Mesodermal cell (in vitro differentiated cells): ENCODE measurements at regions not wholly inside any gene's neighbourhood (a gene's known extent, or its start where the extent isn't known, plus 50 kb on each side); places are given as distances from the start of the nearest gene placed in this dataset.

Experiments used
- H3K27ac ChIP-seq: 2 replicates; pipeline ENCODE4 v1.7.0; 2013; ENCODE audit warnings: mild to moderate bottlenecking, low read depth, low read length, moderate library complexity; ENCODE audit not compliant: severe bottlenecking
- H3K36me3 ChIP-seq: 2 replicates; pipeline ENCODE4 v1.7.1; 2013; ENCODE audit warnings: mild to moderate bottlenecking, low read length, moderate library complexity; ENCODE audit not compliant: control insufficient read depth, insufficient read depth
- H3K4me1 ChIP-seq: one replicate; pipeline ENCODE4 v1.7.1; 2013; ENCODE audit warnings: mild to moderate bottlenecking, low read length; ENCODE audit not compliant: insufficient read depth, control insufficient read depth, poor library complexity, severe bottlenecking
- H3K4me3 ChIP-seq: 2 replicates; pipeline ENCODE4 v1.7.0; 2013; ENCODE audit warnings: low read length, control low read depth, mild to moderate bottlenecking; ENCODE audit not compliant: insufficient read depth, poor library complexity, severe bottlenecking; ENCODE audit errors: extremely low read depth
- H3K9me3 ChIP-seq: 2 replicates; pipeline ENCODE4 v1.7.1; 2013; ENCODE audit warnings: mild to moderate bottlenecking, low read length, moderate library complexity; ENCODE audit not compliant: control insufficient read depth
- WGBS, 2 experiments: methylation state at CpG; one replicate each; pipeline ENCODE4 v1.1.5; 2013; ENCODE audit warnings: missing lambda C conversion rate in 2 of 2; ENCODE audit not compliant: insufficient coverage in 2 of 2; 5-methylcytosine and 5-hydroxymethylcytosine counted together

DNA sequence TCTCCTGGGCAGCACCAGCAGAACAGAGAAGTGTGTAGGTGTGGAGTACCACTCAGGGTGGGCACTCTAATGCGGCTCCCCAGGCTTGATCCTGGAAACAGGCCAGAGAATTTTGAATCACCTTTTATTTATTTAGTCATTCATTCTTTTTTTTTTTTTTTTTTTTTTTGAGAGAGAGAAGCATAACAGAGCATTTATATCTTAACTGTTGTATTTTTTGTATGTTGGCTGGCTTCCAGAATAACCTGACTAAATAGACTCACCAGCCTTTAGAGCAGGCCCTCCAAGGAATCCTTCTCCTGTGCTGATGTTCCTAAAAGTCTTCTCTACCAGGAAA, 153.4 kb downstream of the PIK3R1 start:
- Histone ChIP-seq H3K4me1 (no peaks in the 10 kb centered on the region), H3K9me3 (peaks cover 4% of the 10 kb centered on the region), H3K4me3 (no peak overlapping the region), H3K27ac (no peak overlapping the region), H3K36me3 (no peaks in the 10 kb centered on the region)
- WGBS, 2 experiments, result no CpG with 5 or more reads among the region's 1 CpG

DNA sequence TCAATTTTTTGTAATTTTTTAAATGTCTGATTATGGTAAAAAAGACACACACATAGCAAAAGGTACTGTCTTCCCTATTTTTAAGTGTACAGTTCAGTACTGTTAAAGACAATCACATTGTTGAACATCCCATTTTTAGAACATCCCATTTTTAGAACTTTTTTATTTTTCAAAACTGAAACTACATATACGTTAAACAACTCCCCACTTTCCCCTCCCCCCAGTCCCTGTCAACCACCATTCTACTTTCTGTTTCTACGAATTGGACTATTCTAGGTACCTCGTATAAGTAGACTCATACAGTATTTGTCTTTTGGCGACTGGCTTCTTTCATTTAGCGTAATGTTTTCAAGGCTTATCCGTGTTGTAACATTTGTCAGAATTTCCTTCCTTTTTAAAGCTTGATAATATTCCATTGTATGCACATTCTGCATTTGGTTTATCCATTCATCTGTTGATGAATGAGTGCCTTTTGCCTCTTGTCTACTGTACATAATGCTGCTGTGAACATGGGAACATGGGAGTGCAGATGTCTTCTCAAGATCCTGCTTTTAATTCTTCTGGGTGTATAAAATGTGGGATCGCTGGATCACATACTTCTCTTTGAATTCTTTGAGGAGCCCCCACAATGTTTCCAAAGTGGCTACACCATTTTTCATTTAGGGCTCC, 154.0 kb downstream of the PIK3R1 start:
- no peak overlapping the region for H3K27ac ChIP-seq
- no peak overlapping the region for H3K4me3 ChIP-seq
- no peaks in the 10 kb centered on the region for H3K4me1 ChIP-seq
- WGBS, 2 experiments, result 96% methylated on average over 5 to 6 of the region's 7 CpGs
- no peaks in the 10 kb centered on the region for H3K36me3 ChIP-seq
- H3K9me3 ChIP-seq, result peaks cover 4% of the 10 kb centered on the region

DNA sequence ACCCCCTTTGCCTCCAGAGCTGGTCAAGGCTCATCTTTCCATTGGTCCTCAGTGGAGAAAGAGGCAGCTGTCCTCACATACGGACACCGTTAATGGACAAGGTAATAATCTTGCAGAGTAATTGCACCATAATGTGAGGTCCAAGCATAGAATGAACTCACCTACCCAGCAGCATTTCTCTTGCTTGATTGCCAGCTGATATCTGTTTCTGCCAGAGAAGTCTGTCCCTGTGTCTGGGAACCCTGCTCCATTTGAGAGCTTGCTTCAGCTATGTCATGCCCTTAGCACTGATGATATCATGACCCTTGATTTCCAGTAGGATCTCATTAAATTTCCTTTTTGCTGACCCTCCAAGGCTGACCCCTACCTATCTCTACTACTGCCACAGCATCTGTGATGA, 154.6 kb downstream of the PIK3R1 start:
- H3K27ac ChIP-seq, result no peak overlapping the region
- H3K4me1 ChIP-seq, result no peaks in the 10 kb centered on the region
- no peak overlapping the region for H3K4me3 ChIP-seq
- WGBS, 2 experiments, result 100% methylated on average over 2 of the region's 2 CpGs
- no peaks in the 10 kb centered on the region for H3K36me3 ChIP-seq
- H3K9me3 ChIP-seq, result peaks cover 4% of the 10 kb centered on the region

DNA sequence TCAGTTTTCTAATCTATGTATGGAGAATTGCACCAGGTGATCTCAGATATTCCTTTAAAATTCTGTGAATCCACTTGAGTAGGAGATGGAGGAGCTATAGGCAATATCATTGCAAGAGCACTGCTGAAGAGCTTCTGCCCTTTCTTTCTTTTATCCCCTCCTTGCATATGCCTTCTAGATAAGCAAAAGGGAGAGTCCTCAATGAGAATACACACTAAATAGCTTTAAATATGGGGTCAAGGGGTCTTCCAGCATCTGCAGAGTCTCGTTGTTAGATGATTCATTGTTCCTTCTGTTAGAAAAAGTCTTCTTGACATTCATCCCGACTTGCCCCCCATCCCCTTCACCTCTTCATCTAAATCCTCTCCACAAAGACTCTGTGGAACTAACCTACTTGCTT, 156.1 kb downstream of the PIK3R1 start:
- Histone ChIP-seq H3K36me3 (no peaks in the 10 kb centered on the region), H3K9me3 (peaks cover 4% of the 10 kb centered on the region), H3K4me3 (no peak overlapping the region), H3K4me1 (no peaks in the 10 kb centered on the region), H3K27ac (no peak overlapping the region)
- no CpG with 5 or more reads among the region's 2 CpGs for WGBS, 2 experiments

DNA sequence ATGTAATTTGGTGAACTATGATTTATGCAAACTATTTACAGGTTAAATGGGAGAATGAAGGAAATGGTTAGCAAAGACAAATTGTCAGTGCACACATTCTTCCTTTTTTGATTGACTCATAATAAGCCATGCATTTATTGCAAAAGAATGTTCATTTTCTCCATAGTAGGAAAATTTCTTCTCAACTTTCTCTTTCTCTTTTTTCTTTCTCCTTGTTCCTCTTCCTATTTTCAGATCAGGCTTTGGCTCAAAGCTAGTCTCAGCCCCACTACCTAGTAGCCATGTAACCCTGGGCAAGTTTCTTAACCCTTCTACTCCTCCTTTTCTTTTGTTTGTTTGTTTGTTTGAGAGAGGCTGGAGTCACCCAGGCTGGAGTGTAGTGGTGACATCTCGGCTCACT, 156.6 kb downstream of the PIK3R1 start:
- Histone ChIP-seq H3K4me1 (no peaks in the 10 kb centered on the region), H3K27ac (no peak overlapping the region), H3K36me3 (no peaks in the 10 kb centered on the region), H3K4me3 (no peak overlapping the region), H3K9me3 (peaks cover 4% of the 10 kb centered on the region)
- no CpG with 5 or more reads among the region's 1 CpG for WGBS, 2 experiments

- 71 to 77% methylated on average over 1 to 2 of the region's 2 CpGs for WGBS, 2 experiments
- Histone ChIP-seq H3K4me3 (no peak overlapping the region), H3K4me1 (no peaks in the 10 kb centered on the region), H3K9me3 (peaks cover 4% of the 10 kb centered on the region), H3K36me3 (no peaks in the 10 kb centered on the region), H3K27ac (no peak overlapping the region)
Measured at GRCh38 chr5:68373050-68373449, 157.5 kb downstream of the PIK3R1 start.

DNA sequence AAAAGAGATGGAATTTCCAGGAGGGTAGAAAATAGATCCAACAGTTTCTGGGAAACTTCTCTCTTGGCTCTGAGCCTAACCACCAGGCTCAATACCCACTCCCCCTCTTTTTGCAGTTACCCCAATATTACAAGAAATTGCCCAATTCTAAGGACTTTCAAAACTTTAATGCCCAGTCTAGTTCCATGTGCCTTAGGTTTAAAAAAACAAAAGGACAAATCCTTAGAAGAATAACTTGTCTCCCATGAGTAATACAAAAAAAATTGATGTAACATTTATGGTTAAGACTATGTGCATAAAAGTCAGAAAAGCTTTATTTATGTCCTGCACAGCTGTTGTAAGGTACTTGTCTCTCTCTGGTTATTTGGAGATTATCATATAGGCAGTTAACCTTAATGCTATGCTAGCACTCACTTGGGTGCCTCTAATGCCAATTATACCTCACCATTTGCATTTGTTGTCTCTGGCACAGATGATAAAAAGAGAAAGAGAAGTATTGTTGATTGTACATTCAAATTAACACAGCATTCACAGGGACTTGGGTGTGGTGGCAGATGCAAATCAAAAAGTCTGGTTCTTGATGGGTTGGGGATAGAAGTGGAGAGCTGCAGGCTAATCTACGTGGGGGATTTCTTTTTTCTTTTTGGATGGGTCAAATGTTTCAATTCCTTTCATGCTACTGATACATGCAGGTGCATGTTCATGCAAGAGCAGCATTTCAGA, 159.4 kb downstream of the PIK3R1 start:
- Histone ChIP-seq H3K9me3 (peaks cover 4% of the 10 kb centered on the region), H3K27ac (no peak overlapping the region), H3K4me1 (no peaks in the 10 kb centered on the region), H3K36me3 (no peaks in the 10 kb centered on the region), H3K4me3 (no peak overlapping the region)
- 100% methylated on average over 1 of the region's 1 CpG; no CpG with 5 or more reads in 1 of the 2 experiments for WGBS, 2 experiments

DNA sequence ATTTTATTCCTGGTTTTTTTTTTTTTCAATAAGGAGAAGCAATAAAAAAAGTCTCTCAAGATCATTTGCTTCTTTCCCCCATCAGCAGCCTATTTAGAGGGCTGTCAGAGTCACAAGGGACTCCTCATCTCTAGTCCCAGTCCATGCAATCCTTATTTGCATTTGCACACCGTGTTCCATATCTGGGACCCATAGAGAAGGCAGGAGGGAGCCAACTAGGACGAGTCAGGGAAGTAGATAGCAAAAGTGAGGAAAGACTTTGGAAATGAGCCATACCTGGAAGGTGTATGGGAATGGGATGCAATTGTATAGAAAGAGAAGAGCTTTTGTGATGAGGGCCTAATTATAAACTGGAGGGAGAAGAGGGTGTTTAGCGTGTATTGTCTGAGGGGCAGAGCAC, 160.0 kb downstream of the PIK3R1 start:
- Histone ChIP-seq H3K27ac (no peak overlapping the region), H3K4me1 (no peaks in the 10 kb centered on the region), H3K36me3 (no peaks in the 10 kb centered on the region), H3K9me3 (peaks cover 4% of the 10 kb centered on the region), H3K4me3 (no peak overlapping the region)
- WGBS, 2 experiments, result 90 to 93% methylated on average over 3 of the region's 3 CpGs

- H3K4me3 ChIP-seq, result no peak overlapping the region
- H3K9me3 ChIP-seq, result peaks cover 4% of the 10 kb centered on the region
- WGBS, 2 experiments, result 77 to 100% methylated on average over 1 to 4 of the region's 6 CpGs
- H3K27ac ChIP-seq, result no peak overlapping the region
- no peaks in the 10 kb centered on the region for H3K36me3 ChIP-seq
- H3K4me1 ChIP-seq, result no peaks in the 10 kb centered on the region
Measured at GRCh38 chr5:68376935-68377334, 161.4 kb downstream of the PIK3R1 start.

DNA sequence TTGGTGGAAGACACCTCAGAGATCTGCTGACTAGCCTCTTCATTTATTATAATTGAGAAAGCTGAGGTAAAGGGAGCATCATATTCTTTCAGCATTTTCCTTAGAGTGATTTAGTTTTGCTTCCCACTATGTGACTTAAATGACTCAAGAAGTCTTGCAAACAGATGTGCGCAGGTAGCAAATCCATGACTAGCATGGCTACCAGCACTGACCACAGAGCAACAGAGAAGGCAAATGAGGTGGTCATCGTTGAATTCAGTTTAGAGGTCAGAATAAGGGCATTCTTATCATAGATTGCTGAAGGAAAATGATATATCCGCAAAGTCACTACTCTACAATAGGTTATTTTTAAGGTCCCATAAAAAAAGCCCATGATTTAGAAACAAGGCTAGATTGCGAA, 162.2 kb downstream of the PIK3R1 start:
- no peaks in the 10 kb centered on the region for H3K36me3 ChIP-seq
- no peak overlapping the region for H3K27ac ChIP-seq
- H3K4me3 ChIP-seq, result no peak overlapping the region
- peaks cover 4% of the 10 kb centered on the region for H3K9me3 ChIP-seq
- WGBS, 2 experiments, result 90 to 100% methylated on average over 2 of the region's 4 CpGs
- H3K4me1 ChIP-seq, result no peaks in the 10 kb centered on the region

DNA sequence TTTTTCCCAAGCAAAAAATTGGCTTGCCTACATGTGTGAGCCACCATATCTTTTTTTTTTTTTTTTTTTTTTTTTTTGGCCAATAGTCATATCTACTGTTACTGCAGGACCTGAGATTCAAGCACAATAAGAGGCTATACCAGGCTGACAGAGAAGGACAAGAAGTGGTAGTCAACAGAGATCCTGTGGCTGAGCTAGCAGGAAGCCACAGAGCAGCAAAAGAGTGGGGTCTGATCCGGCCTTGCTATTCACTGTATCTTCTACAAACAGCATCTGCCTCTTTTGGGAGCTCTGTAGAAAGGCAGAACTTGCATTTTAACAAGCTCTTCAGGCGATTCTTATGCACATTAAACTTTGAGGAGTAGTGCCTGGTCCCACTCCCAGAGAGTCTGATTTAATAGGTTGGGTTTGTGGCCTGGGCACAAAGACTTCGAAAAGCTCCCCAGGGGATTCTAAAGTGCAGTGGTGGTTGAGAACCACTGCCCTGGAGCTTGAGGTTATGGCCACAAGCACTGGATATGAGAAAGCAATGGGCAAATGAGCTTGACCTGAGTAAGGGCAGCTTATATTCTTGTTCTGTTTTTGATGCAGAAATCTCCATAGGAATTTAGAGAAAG, 162.8 kb downstream of the PIK3R1 start:
- Histone ChIP-seq H3K4me3 (no peak overlapping the region), H3K9me3 (peaks cover 1% of the 10 kb centered on the region), H3K36me3 (no peaks in the 10 kb centered on the region), H3K27ac (no peak overlapping the region), H3K4me1 (no peaks in the 10 kb centered on the region)
- WGBS, 2 experiments, result 75 to 82% methylated on average over 1 to 3 of the region's 3 CpGs
